Fibroblast of pulmonary artery (primary cell): ENCODE measurements at regions not wholly inside any gene's neighbourhood (a gene's known extent, or its start where the extent isn't known, plus 50 kb on each side); places are given as distances from the start of the nearest gene placed in this dataset.
A peak's percentile ranks its signal among the peaks of the same experiment; 100 is the strongest.
"Not testable (repeated sequence)": the region's sequence is repeated elsewhere in the genome, so short reads cannot be mapped to it uniquely, and the experiment has no call there.

Source experiments
- DNase-seq: peaks from one replicate; pipeline ENCODE4 v3.0.0-alpha.2; 2010; ENCODE audit warnings: low read depth
- H3K4me3 ChIP-seq: replicated peaks from 2 replicates; pipeline ENCODE4 v1.5.1; 2011; ENCODE audit warnings: low read depth, mild to moderate bottlenecking, control low read depth, low read length, moderate library complexity
- CTCF ChIP-seq: IDR thresholded peaks from 2 replicates; pipeline ENCODE4 v1.5.1; 2011; ENCODE audit warnings: mild to moderate bottlenecking, control low read depth, low read length, inconsistent platforms; ENCODE audit errors: missing control alignments

- H3K4me3 ChIP-seq: no peak overlapping the region
- no peak for TF ChIP-seq CTCF
- peak; percentile 7 for DNase-seq
Measured at GRCh38 chr3:147305533-147306250, 100.7 kb downstream of the ZIC4 start.

- H3K4me3 ChIP-seq: no peak overlapping the region
- no peak for DNase-seq
- no peak for TF ChIP-seq CTCF
Measured at GRCh38 chr3:147304756-147305155, 101.6 kb downstream of the ZIC4 start.

GRCh38 chr3:147301781-147302180 lies 104.6 kb downstream of the ZIC4 start:
- no peak for TF ChIP-seq CTCF
- H3K4me3 ChIP-seq: no peak overlapping the region
- DNase-seq: no peak

- no peak for TF ChIP-seq CTCF
- peak; percentile 14 for DNase-seq
- no peak overlapping the region for H3K4me3 ChIP-seq
Measured at GRCh38 chr3:147299656-147300055, 106.7 kb downstream of the ZIC4 start.

- no peak overlapping the region for H3K4me3 ChIP-seq
- peak; percentile 95 for DNase-seq
- no peak for TF ChIP-seq CTCF
Measured at GRCh38 chr3:147298511-147298982, 107.8 kb downstream of the ZIC4 start.

GRCh38 chr3:147297761-147298350 lies 108.5 kb downstream of the ZIC4 start:
- no peak overlapping the region for H3K4me3 ChIP-seq
- DNase-seq: peak; percentile 9
- no peak for TF ChIP-seq CTCF

GRCh38 chr3:147287370-147287769 lies 119.0 kb downstream of the ZIC4 start:
- not testable (repeated sequence) for H3K4me3 ChIP-seq, DNase-seq
